Adrenal gland (tissue), 5 donors: ENCODE measurements at regions not wholly inside any gene's neighbourhood (a gene's known extent, or its start where the extent isn't known, plus 50 kb on each side); places are given as distances from the start of the nearest gene placed in this dataset.

ENCODE experiments used
- CTCF ChIP-seq, 6 experiments: fragments of 450-650 bp in 4 of 6; fragments of 200-600 bp in 2 of 6; sonication (generic) in 1 of 6; IDR thresholded peaks; 1 replicate in 5 of 6; 2 replicates in 1 of 6; pipeline versions ENCODE4 v1.5.1 to v1.8.0; 2016 to 2021; ENCODE audit warnings: antibody characterized with exemption in 6 of 6, mild to moderate bottlenecking in 2 of 6, moderate library complexity in 1 of 6
- POLR2A ChIP-seq, 2 donors: fragments of 450-650 bp; IDR thresholded peaks; one replicate each; pipeline ENCODE4 v1.6.1; 2017; ENCODE audit warnings: antibody characterized with exemption in 2 of 2, mild to moderate bottlenecking in 2 of 2, moderate library complexity in 1 of 2
- donor health status: DM: no; HTN: no; CAD: no.

- TF ChIP-seq POLR2A (IDR thresholded peaks at IDR 0.05) (no peak), CTCF (IDR thresholded peaks at IDR 0.05) (no peak)
These were observed 1017.5 kb upstream of the IGFBP7 start for GRCh38 chr4:58127680-58128079.
